Right hindlimb (tissue), 1 donor: ENCODE measurements at regions not wholly inside any gene's neighbourhood (a gene's known extent, or its start where the extent isn't known, plus 50 kb on each side); places are given as distances from the start of the nearest gene placed in this dataset.
"Not testable (repeated sequence)": the region's sequence is repeated elsewhere in the genome, so short reads cannot be mapped to it uniquely, and the experiment has no call there.

Experiments
- DNase-seq: peaks from one replicate; pipeline ENCODE4 v3.0.0-alpha.2; 2018

DNA sequence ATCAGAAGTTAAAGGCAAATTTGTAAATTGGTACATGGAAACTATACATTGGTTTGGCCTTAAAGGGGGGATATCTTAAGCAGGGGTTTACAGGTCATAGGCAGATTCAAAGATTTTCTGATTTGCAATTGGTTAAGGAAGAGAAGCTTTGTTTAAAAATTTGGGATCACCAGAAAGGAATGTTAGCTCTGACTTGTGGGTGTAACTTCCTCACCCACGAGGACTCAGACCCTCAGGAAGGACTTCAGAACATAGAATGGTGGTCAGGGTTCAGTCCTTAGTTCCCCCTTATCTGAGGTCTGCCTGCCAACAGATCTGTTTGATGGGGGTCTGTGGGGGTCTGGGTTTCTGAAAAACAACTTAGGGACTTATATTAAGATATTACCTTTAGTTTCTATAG, 427.4 kb upstream of the DIPK2B start:
- no peak for DNase-seq

DNA sequence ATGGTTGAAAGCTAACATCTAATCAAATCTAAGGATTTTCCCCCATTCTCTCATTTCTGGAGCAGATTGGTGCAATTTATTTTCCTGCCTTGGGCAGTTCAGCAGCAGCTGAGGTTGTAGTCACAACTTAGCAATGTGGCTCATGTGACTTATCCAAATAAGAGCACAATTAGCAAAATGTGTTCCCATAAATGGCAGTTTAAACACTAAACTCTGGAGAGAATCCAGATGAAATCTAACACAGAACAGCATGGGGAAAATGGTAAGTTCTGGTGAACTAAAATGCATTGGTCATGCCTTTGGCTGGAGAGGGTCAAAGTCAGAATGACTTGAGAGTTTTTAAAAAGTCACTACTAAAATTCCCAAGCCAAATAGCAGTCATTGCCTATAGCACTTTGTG, 422.6 kb upstream of the DIPK2B start:
- DNase-seq: no peak

DNA sequence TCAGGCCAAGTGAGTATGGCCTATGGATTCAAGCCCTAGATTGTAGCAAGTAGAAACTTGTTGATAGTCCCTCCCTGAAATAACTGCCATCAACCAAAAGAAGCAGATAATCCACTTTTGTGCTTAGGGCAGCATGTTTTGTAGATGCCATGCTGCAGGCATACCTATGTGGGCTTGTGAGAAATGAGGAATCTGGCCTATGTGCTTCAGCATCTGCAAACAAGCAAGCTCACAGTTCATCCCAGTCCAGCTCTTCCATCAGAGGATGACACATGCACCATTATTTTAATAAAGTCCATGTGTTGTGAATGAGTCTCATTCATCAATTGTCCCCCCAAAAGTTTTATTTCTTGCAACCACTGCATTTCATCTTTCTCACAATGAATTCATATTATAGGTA, 421.9 kb upstream of the DIPK2B start:
- DNase-seq: no peak

DNA sequence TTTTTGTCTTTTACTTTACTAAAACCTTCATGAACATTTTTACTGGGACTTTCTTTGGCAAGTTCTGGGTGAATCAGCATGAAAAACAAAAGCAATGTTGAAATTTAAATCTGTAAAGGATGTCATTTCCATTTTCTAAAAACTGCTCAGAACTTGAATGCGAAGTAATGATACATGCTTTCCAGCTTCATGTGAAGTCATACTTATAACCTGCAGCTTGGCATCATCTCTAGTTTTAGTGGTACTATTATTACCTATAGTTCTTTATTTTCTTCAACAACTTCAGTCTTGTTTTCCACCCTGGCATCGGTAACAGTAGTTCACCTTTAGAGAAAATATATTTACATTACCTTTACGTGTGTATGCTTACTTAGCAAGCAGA, 421.4 kb upstream of the DIPK2B start:
- DNase-seq: no peak

DNA sequence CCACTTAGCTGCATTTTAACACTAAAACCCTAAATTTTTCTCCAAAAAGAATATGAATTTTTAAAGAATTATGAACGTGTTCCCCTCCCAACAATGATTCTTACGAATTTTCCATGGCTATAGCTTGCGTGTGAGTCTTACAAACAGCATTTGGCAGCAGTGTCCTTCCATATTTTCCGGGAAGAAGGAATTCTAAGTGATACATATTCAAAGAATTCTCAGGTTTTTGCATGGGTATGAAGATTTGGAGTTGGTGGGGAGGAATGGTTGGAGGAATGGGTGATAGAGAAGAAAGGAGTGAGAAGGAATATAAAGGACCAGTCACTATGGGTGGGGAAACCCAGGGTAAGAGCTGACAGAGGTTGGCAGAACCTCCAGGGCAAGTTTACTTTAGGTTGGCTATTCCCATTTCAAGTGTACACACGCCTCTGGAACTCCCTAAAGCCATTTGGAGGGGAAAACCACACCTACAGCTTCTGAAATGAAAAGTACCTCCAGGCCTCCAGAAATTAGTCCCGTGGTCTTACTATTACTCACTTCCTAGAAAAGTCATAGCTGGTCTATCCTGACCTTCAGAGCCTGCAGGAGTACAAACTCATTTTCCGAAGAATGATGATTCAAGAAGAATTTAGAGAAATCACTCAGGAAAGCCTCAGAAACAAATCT, 420.8 kb upstream of the DIPK2B start:
- DNase-seq: no peak

DNA sequence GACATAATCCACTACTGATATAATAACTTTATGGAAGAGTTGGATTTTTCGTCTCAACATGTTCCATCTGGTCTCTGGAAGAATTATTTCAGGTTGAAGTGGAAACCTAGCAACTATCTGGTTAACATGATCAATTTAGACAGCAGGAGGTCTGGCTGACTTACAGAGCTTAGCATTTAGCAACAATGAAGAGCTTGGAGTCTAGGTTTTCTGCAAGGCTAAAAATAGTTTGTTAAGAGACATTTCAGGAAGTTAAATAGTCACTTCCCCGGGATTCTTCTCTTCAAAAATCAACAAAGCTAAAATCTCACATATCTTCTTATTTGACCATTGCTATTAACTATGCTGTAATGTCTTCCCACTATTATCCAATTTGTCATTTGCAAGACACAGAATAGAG, 418.6 kb upstream of the DIPK2B start:
- no peak for DNase-seq

DNA sequence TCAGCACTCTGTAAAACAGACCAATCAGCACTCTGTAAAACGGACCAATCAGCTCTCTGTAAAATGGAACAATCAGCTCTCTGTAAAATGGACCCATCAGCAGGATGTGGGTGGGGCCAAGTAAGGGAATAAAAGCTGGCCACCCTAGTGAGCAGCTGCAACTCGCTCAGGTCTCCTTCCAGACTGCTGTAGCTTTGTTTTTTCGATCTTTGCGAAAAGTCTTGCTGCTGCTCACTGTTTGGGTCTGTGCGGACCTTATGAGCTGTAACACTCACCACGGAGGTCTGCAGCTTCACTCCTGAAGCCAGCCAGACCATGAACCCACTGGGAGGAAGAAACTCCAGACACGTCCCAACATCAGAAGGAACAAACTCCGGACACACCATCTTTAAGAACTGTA, 414.9 kb upstream of the DIPK2B start:
- DNase-seq: not testable (repeated sequence)

DNA sequence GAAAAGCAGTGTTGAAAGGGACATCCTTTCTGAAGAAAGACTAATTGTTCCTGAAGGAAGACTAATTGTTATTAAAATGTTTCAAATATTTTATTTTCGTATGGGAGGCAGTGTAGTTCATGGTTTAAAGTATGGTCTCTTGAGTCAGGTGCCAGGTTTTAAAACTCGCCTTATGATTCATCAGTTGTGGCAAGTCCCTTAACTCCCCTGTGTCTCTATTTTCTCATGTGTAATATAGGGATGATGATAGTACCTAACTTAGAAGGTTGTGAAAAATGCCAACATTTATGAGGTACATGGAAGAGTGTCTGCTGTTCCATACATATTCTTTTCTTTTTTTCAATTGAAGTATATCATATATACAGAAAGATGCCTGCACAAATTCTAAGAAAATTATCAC, 414.2 kb upstream of the DIPK2B start:
- no peak for DNase-seq

DNA sequence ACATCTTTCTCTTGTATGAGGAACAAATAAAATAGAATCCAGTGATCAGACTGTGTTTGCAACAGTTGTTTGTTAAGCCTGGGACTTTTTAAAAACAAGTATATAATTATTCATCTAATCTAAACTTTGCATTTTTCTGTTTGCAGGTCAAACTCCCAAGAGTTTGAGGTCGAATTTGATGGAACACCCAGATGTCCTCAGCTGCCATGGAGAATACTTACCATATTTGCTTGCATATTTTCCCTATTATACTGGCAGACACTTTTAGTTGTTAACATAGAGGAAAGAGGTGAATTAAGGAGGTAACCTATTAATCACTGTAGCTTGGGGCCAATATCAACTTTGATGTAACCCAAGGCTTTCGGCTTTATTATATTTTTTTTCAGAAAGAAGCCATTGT, 401.5 kb upstream of the DIPK2B start:
- DNase-seq: no peak

DNA sequence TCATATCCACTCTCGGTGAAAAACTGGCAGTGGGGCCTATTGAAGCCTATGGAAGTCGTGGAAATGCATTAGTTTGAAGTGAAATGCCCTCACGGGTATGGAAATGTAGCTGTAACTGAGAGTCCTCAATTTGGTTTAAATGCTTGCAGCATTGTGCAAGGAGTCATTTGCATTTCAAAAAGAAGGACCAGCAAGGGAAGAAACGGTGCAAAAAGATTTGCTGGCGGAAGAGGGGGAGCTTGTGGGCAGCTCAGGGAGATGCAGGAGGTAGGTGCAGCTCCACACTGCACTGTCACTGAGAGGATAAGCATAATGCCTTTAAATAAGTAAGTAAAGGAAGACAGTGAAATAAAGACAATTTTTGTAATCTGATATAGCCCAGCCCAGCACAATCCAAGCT, 400.4 kb upstream of the DIPK2B start:
- DNase-seq: no peak

DNA sequence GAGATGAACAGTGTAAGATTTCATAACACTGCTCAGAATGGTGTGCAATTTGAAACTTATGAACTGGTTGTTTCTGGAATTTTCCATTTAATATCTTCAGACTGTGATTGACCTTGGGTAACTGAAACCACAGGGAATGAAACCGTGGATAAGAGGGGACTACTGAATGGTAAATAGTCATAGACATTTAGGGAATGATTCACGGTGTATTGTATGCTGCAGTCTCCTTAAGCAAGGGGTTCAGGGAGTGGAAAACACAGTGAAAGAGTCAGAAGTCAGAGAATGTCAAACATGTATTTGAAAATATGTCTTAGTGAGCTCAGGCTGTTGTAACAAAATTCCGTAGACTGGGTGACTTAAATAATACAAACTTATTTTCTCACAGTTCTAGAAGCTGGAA, 398.2 kb upstream of the DIPK2B start:
- no peak for DNase-seq

DNA sequence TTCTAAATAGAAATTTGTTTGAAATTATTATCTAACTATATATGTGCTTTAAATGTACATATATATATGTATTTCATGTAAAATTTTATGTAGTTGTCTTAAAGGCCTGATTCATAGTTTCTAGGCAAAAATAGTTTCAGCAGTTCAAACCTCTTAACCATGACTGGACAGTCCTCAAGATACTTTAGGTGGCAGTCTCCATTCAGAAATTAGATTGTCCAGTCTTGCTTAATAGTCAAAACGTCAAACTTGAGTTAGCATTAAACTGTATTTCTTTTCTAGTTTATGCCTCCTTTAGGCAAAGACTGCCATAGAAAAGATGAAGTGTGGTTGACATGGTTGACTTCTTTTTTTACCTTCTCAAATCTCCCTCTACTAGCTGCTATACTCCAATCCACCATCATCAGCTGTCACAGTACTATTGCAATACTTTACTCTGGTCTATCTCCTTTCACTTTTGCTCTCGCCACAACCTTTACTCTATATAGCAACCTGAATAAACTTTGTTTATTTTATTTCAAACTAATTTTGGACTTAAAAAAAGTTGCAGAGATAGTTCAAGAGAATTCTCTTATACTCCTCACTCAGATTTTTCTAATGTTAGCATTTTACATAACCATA, 395.6 kb upstream of the DIPK2B start:
- no peak for DNase-seq

DNA sequence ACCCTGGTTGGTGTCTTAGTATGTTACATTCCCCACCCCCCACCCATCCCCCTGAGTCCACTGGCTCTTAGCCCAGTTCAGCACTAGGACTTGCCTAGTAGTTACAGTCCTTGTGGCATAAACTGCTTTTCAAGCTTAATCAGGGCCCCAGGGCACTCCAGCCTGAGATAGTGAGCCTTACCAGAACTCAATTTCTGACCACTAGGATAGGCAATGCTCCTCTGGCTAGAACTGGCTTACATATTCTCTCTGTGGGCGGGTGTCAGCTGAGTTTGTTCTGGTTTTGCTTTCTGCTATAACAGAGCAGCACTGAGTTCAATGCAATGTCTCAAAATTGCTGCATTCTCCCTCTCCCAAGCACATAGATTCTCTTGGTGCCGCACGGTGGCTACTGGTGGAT, 391.4 kb upstream of the DIPK2B start:
- DNase-seq: no peak

DNA sequence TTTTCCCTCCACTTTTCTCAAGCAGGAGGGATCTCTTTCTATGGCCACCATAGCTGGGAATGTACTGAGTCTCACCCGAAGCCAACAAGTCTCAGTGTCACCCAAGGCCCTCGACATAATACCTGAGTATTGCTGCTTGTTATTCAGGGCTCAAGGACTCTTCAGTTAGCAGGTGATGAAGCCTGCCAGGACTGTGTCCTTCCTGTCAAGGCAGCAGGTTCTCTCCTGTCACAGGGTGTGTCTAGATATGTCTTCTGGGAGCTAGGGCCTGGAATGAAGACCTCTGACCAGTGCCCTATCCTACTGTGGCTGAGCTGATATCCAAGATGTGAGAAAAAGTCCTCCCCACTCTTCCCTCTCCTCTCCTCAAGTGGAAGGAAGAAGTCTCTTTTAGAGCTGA, 391.0 kb upstream of the DIPK2B start:
- DNase-seq: no peak

DNA sequence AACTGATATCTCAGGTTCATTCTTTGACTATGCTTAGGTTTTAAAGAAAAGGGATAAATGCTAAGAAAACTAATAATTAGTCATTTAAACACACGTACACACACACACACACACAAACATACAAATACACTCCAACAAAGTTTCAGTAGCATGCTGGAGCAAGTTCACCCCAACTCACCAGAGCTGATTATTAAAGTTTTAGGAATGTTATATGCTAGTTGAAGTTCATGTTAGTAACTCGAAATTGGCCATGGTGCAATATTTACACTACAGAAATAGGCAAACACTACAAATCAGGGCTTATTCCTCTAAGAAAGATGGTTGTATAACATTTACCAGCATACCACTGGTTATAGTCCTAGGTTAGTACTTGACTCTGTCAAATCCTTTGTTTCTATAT, 384.0 kb upstream of the DIPK2B start:
- DNase-seq: no peak

DNA sequence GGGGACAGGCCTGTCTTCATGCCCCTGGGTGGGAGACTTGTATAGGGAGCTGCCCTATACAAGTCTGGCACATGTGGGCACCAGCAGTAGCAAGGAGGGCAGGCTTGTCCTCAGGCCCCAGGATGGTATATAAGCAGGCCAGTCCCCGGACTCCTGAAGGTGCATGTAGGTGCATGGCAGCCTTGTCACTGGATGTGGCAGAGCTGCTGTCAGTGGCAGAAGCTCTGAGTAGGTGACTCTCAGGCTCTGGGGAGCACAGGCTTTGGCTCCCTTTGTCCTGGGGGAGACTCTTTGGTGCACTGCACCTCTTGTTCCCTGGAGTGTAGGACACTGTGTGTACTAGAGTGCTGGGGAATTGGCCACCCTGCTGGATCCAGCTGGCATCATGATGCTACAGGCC, 376.7 kb upstream of the DIPK2B start:
- DNase-seq: no peak

DNA sequence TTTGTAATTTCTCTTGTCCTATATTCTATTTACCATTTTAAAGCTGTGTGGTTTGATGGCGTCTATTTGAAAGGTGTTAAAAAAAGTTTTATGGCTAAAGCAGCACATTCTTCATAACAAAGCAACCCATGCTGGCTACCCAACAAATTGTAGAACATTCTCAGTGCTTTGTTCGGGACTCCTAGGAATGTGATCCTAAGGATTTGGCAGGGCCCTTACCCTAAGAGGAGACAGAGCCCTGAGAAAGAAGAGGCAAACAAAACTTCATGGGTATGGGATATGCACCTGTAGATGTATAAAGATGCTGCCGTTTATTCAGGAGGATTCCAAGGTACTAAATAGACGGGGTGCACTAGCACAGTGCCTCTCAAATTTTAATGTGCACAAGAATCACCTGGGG, 370.8 kb upstream of the DIPK2B start:
- DNase-seq: no peak

DNA sequence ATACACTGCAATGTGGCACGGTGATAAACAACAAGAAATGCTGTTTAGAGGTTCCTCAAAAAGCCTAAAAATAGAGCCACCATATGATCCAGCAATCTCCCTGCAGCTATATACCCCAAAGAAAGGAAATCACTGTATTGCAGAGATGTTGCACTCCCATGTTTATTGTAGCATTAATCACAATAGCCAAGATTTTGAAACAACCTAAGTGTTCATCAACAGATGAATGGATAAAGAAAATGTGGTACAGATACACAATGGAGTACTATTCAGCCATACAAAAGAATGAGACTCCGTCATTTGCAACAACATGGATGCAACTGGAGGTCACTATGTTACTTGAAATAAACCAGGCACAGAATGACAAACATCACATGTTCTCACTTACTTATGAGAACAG, 365.8 kb upstream of the DIPK2B start:
- DNase-seq: no peak

DNA sequence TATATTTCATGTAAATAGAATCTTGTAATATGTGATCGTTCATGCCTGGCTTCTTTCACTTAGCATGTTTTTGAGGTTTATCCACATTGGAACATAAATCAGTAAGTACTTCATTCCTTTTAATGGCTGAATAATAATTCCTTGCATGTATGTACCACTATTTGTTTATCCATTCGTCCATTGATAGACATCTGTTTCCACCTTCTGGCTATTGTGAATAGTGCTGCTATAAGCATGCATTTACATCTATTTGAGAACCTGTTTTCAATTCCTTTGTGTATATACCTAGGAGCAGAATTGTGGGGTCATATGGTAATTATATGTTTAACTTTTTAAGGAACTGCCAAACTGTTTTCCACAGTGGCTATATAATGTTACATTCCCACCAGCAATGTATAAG, 356.7 kb upstream of the DIPK2B start:
- DNase-seq: no peak

DNA sequence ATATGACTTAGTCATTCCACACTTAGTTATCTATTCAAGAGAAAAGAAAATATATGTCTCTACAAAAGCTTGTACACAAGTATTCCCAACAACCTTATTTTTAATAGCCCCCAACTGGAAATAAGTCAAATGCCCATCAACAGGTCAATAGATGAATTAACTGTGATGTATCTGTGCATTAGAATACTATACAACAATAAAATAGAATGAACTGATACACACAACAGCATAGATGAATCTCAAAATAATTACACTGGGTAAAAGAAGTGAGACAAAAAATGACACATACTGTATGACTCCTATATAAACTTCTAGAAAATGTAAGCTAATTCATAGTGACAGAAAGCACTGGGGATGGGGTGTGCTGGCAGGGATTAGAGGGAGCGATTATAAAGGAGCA, 354.1 kb upstream of the DIPK2B start:
- DNase-seq: no peak

DNA sequence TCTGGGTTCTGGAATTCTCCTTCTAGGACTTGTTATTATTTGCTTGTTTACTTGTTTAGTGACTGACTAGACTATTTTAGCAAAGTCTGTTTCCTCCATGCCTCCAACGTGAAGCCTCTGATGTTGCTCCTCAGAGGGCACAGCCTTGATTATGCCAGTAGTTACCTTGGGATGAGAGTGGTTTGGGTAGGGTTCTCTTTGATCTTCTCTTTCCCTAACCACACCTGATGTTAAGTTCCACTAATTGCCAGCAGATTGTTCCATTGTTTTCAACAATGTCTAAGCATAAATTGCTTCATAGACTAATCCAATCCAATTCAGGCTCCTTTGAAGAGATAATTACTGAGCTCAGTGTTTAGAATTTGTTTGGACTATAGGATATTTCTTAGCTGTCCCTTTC, 352.7 kb upstream of the DIPK2B start:
- no peak for DNase-seq

DNA sequence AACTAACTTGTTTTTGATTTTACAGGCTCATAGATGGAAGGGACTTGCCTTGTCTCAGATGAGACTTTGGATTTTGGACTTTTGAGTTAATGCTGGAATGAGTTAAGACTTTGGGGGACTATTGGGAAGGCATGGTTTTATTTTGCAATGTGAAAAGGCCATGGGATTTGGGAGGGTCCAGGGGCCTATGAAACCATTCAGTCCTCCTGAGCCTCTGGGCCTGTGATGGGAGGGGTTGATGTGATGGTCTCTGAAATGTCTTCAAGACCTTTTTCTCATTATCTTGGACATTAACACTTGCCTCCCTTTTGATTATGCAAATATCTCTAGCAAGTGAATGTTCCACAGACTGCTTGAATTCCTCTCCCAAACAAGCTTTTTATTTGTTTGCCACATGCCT, 346.0 kb upstream of the DIPK2B start:
- not testable (repeated sequence) for DNase-seq

DNA sequence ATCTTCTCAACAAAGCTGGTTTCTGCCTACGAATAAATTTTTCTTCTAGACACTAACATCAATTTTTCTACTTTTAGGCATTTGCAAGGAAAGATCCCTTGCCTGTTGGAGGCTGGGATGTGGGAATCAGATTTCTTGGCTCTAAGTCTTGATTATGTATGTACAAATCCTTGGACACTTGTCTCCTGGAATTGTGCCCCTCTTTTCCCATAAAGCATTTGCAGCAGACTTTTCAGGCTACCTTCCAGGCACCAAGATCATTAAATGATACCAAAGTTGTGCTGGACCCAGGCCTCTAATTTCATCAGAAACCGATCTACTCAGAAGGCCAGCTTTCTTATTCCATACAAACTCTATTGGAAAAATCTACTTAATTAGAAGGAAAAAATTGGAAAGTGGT, 339.5 kb upstream of the DIPK2B start:
- DNase-seq: peak; percentile 26

DNA sequence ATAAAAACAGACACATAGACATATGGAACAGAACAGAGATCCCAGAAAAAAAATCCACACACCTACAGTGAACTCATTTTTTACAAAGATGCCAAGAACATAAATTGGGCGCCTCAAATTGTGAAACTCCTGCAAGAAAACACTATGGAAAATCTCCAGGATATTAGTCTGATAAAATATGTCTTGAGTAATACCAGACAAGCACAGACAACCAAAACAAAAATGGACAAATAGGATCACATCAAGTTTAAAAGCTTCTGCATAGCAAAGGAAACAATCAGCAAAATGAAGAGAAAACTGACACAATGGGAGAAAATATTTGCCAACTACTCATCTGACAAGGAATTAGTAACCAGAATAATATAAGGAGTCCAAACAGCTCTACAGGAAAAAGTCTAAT, 337.3 kb upstream of the DIPK2B start:
- no peak for DNase-seq

DNA sequence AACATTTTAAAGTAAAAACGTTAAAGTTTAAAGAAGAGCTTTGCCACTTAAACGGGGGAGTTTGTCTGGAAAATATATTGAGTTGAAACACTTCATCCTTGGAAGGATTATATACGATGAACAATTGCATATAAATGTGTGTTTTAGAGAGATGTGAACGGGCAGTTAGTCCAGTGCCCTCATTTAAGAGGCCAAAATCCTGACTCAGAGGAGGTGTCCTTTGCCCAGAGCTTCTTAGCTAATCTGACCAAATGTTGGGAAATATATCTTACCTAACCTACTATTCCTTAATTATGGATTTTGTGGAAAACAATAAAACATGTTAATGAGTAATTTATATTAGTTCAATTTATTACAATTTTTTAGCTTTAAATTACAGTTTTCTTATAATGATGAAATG, 327.2 kb upstream of the DIPK2B start:
- no peak for DNase-seq
